GM23248 (cell line): ENCODE measurements at regions not wholly inside any gene's neighbourhood (a gene's known extent, or its start where the extent isn't known, plus 50 kb on each side); places are given as distances from the start of the nearest gene placed in this dataset.

Experiments used
- DNase-seq: peaks from one replicate; pipeline ENCODE4 v3.0.0-alpha.2; 2015
- H2AFZ ChIP-seq: fragments of 200-600 bp; sonication (generic); 2 replicates; pipeline ENCODE4 v1.6.1; 2016; ENCODE audit warnings: antibody characterized with exemption
- H3F3A ChIP-seq: fragments of 200-600 bp; sonication (generic); 2 replicates; pipeline ENCODE4 v1.6.1; 2016; ENCODE audit warnings: mild to moderate bottlenecking, antibody characterized with exemption, mixed run types; ENCODE audit not compliant: insufficient read depth
- H3K27ac ChIP-seq: fragments of 200-600 bp; sonication (generic); 2 replicates; pipeline ENCODE4 v1.5.1; 2016; ENCODE audit warnings: mild to moderate bottlenecking
- H3K27me3 ChIP-seq: fragments of 200-600 bp; sonication (generic); replicated peaks from 2 replicates; pipeline ENCODE4 v1.6.1; 2016; ENCODE audit warnings: mild to moderate bottlenecking; ENCODE audit not compliant: insufficient read depth
- H3K36me3 ChIP-seq: fragments of 200-600 bp; sonication (generic); 2 replicates; pipeline ENCODE4 v1.6.1; 2016; ENCODE audit warnings: low read depth, mild to moderate bottlenecking
- H3K4me1 ChIP-seq: fragments of 200-600 bp; sonication (generic); 2 replicates; pipeline ENCODE4 v1.6.1; 2016; ENCODE audit warnings: mild to moderate bottlenecking; ENCODE audit not compliant: insufficient read depth
- H3K4me2 ChIP-seq: fragments of 200-600 bp; sonication (generic); one replicate; pipeline ENCODE4 v1.6.1; 2016; ENCODE audit warnings: mild to moderate bottlenecking; ENCODE audit not compliant: unreplicated experiment
- H3K4me3 ChIP-seq: fragments of 200-600 bp; sonication (generic); 2 replicates; pipeline ENCODE4 v1.5.1; 2016; ENCODE audit warnings: mild to moderate bottlenecking
- H3K79me2 ChIP-seq: fragments of 200-600 bp; sonication (generic); 2 replicates; pipeline ENCODE4 v1.6.1; 2016; ENCODE audit warnings: mild to moderate bottlenecking; ENCODE audit not compliant: insufficient read depth
- H3K9ac ChIP-seq: fragments of 200-600 bp; sonication (generic); 2 replicates; pipeline ENCODE4 v1.6.1; 2016; ENCODE audit warnings: mild to moderate bottlenecking
- H3K9me2 ChIP-seq: fragments of 200-600 bp; sonication (generic); 2 replicates; pipeline ENCODE4 v1.6.1; 2016; ENCODE audit warnings: mixed run types, mild to moderate bottlenecking, moderate library complexity; ENCODE audit not compliant: insufficient read depth
- H3K9me3 ChIP-seq: fragments of 200-600 bp; sonication (generic); one replicate; pipeline ENCODE4 v1.6.1; 2017; ENCODE audit warnings: low read depth
- H4K20me1 ChIP-seq: fragments of 200-600 bp; sonication (generic); 2 replicates; pipeline ENCODE4 v1.6.0; 2016; ENCODE audit not compliant: insufficient read depth
- EZH2 ChIP-seq: fragments of 200-600 bp; sonication (generic); IDR thresholded peaks from 2 replicates; pipeline ENCODE4 v1.6.1; 2018; ENCODE audit warnings: antibody characterized with exemption, mild to moderate bottlenecking; ENCODE audit not compliant: insufficient read depth, poor library complexity, severe bottlenecking
- EZH2phosphoT487 ChIP-seq: fragments of 200-600 bp; sonication (generic); IDR thresholded peaks from 2 replicates; pipeline ENCODE4 v1.6.1; 2018; ENCODE audit warnings: antibody characterized with exemption, moderate library complexity, mild to moderate bottlenecking, low read depth; ENCODE audit not compliant: insufficient read depth
- WGBS, 2 experiments: methylation state at CpG; one replicate each; pipeline ENCODE4 v1.1.6; 2015 to 2017; ENCODE audit warnings: low lambda C conversion rate in 2 of 2, low coverage in 1 of 2; ENCODE audit errors: missing lambda C conversion rate in 2 of 2; 5-methylcytosine and 5-hydroxymethylcytosine counted together
- in situ Hi-C: fragments of 300-500 bp; cut with MboI; formaldehyde crosslinking; loops from 2 replicates; pipeline ENCODE4 v1.15.0; 2020

GRCh38 chr3:101994386-101994785 is 145.1 kb downstream of the NFKBIZ start:
- WGBS, 2 experiments: 69 to 71% methylated on average over 3 of the region's 3 CpGs
- no peak for TF ChIP-seq EZH2
- TF ChIP-seq EZH2phosphoT487: no peak
- in situ Hi-C loops: no loop called here

GRCh38 chr3:101995371-101996046 is 146.2 kb downstream of the NFKBIZ start:
- Histone ChIP-seq H3K36me3 (no peaks in the 10 kb centered on the region), H3K9me3 (no peaks in the 10 kb centered on the region), H3K9me2 (no peaks in the 10 kb centered on the region), H3K9ac (no peak overlapping the region), H3K27me3 (no peaks in the 10 kb centered on the region), H3K4me2 (no peak overlapping the region), H3K4me3 (no peak overlapping the region), H3F3A (peaks cover 7% of the 10 kb centered on the region; the same call in 1 of the 2 replicates), H3K79me2 (no peaks in the 10 kb centered on the region), H3K4me1 (peaks cover 19% of the 10 kb centered on the region), H3K27ac (no peak overlapping the region), H4K20me1 (no peaks in the 10 kb centered on the region), H2AFZ (no peak overlapping the region)
- WGBS, 2 experiments: 59 to 62% methylated on average over 4 of the region's 4 CpGs
- no peak for TF ChIP-seq EZH2phosphoT487
- TF ChIP-seq EZH2: no peak
- in situ Hi-C loops: no loop called here
- peak; percentile 59 for DNase-seq

More at GRCh38 chr3:101994386-101994785, 145.1 kb downstream of the NFKBIZ start:
- Histone ChIP-seq H3K4me1 (peaks cover 19% of the 10 kb centered on the region), H3F3A (peaks cover 7% of the 10 kb centered on the region; the same call in 1 of the 2 replicates), H3K9ac (no peak overlapping the region), H3K9me2 (no peaks in the 10 kb centered on the region), H2AFZ (no peak overlapping the region), H4K20me1 (no peaks in the 10 kb centered on the region), H3K9me3 (no peaks in the 10 kb centered on the region), H3K4me3 (no peak overlapping the region), H3K27ac (no peak overlapping the region), H3K36me3 (no peaks in the 10 kb centered on the region), H3K4me2 (no peak overlapping the region), H3K79me2 (no peaks in the 10 kb centered on the region), H3K27me3 (no peaks in the 10 kb centered on the region)
- DNase-seq: no peak

GRCh38 chr3:101996832-101997231 is 147.5 kb downstream of the NFKBIZ start:
- TF ChIP-seq EZH2phosphoT487 (no peak), EZH2 (no peak)
- H3K9ac ChIP-seq: no peak overlapping the region
- no peak overlapping the region for H2AFZ ChIP-seq
- no peaks in the 10 kb centered on the region for H3K27me3 ChIP-seq
- no peaks in the 10 kb centered on the region for H4K20me1 ChIP-seq
- WGBS, 2 experiments: 92 to 95% methylated on average over 3 of the region's 3 CpGs
- H3K79me2 ChIP-seq: no peaks in the 10 kb centered on the region
- no peaks in the 10 kb centered on the region for H3K36me3 ChIP-seq
- H3K9me2 ChIP-seq: no peaks in the 10 kb centered on the region
- H3K4me1 ChIP-seq: peaks cover 19% of the 10 kb centered on the region
- no peak overlapping the region for H3K4me2 ChIP-seq
- H3K4me3 ChIP-seq: no peak overlapping the region
- DNase-seq: no peak
- no peak overlapping the region for H3K27ac ChIP-seq
- H3F3A ChIP-seq: peaks cover 7% of the 10 kb centered on the region; the same call in 1 of the 2 replicates
- in situ Hi-C loops: no loop called here
- no peaks in the 10 kb centered on the region for H3K9me3 ChIP-seq

- in situ Hi-C loops: no loop called here
- Histone ChIP-seq H3K27me3 (no peaks in the 10 kb centered on the region), H3K4me1 (peaks cover 19% of the 10 kb centered on the region), H2AFZ (no peak overlapping the region), H3K9me3 (no peaks in the 10 kb centered on the region), H4K20me1 (no peaks in the 10 kb centered on the region), H3K9me2 (no peaks in the 10 kb centered on the region), H3F3A (peaks cover 7% of the 10 kb centered on the region; the same call in 1 of the 2 replicates), H3K4me3 (no peak overlapping the region), H3K4me2 (no peak overlapping the region), H3K79me2 (no peaks in the 10 kb centered on the region), H3K27ac (no peak overlapping the region), H3K9ac (no peak overlapping the region), H3K36me3 (no peaks in the 10 kb centered on the region)
- WGBS, 2 experiments: 57 to 61% methylated on average over 3 of the region's 3 CpGs
- no peak for TF ChIP-seq EZH2
- TF ChIP-seq EZH2phosphoT487: no peak
- peak; percentile 19 for DNase-seq
Measured at GRCh38 chr3:101998256-101998926, 149.1 kb downstream of the NFKBIZ start.
